Activated CD8-positive, alpha-beta T cell treated with anti-CD3 and anti-CD28 coated beads, Interleukin-2, amount 10 ng/mL, durations not matched to agents 7 days and 5 days (primary cell): ENCODE measurements at regions not wholly inside any gene's neighbourhood (a gene's known extent, or its start where the extent isn't known, plus 50 kb on each side); places are given as distances from the start of the nearest gene placed in this dataset.

Experiments used
- ATAC-seq: fragments of 150-1000 bp; cut with Tn5 transposase; one replicate; pipeline ENCODE4 v1.10.0; 2021; ENCODE audit warnings: moderate library complexity
- CTCF ChIA-PET: fragments of 350-600 bp; sonication (Branson Sonifier 250); formaldehyde crosslinking; loops from one replicate; lab custom pipeline; 2021; ENCODE audit warnings: antibody characterized with exemption; lab: Charles Lee
- POLR2A ChIA-PET: fragments of 350-600 bp; sonication (Branson Sonifier 250); formaldehyde crosslinking; loops from one replicate; lab custom pipeline; 2021; ENCODE audit warnings: antibody characterized with exemption; lab: Charles Lee
- DNase-seq: peaks from one replicate; pipeline ENCODE4 v3.0.0-alpha.2; 2020
- H3K27ac Mint-ChIP-seq: one replicate; pipeline ENCODE4 v1.8.0; 2021; ENCODE audit warnings: mild to moderate bottlenecking, mixed read lengths
- H3K27me3 Mint-ChIP-seq: one replicate; pipeline ENCODE4 v1.8.0; 2021; ENCODE audit warnings: low read depth, mixed read lengths
- H3K36me3 Mint-ChIP-seq: one replicate; pipeline ENCODE4 v1.8.0; 2021; ENCODE audit warnings: low read depth, mixed read lengths
- H3K4me1 Mint-ChIP-seq: one replicate; pipeline ENCODE4 v1.8.0; 2021; ENCODE audit warnings: low read depth, mixed read lengths
- H3K4me3 Mint-ChIP-seq: one replicate; pipeline ENCODE4 v1.8.0; 2021; ENCODE audit warnings: mild to moderate bottlenecking, mixed read lengths
- H3K9me3 Mint-ChIP-seq: one replicate; pipeline ENCODE4 v1.8.0; 2022; ENCODE audit warnings: mixed read lengths; ENCODE audit not compliant: insufficient read depth

GRCh38 chr5:29240379-29240778 lies 1953.1 kb upstream of the CDH6 start:
- H3K4me3 Mint-ChIP-seq: no peak overlapping the region
- no peaks in the 10 kb centered on the region for H3K4me1 Mint-ChIP-seq
- POLR2A ChIA-PET: no interaction called here
- H3K27me3 Mint-ChIP-seq: no peaks in the 10 kb centered on the region
- DNase-seq: no peak
- no peak overlapping the region for H3K27ac Mint-ChIP-seq
- peaks cover 14% of the 10 kb centered on the region for H3K9me3 Mint-ChIP-seq
- ATAC-seq: no peak
- CTCF ChIA-PET: no interaction called here
- no peaks in the 10 kb centered on the region for H3K36me3 Mint-ChIP-seq

- Mint-ChIP-seq H3K4me1 (no peaks in the 10 kb centered on the region), H3K27me3 (no peaks in the 10 kb centered on the region), H3K4me3 (no peak overlapping the region), H3K27ac (no peak overlapping the region), H3K9me3 (peaks cover 13% of the 10 kb centered on the region), H3K36me3 (no peaks in the 10 kb centered on the region)
- CTCF ChIA-PET: no interaction called here
- POLR2A ChIA-PET: no interaction called here
- DNase-seq (no peak), ATAC-seq (no peak)
These were observed 1953.9 kb upstream of the CDH6 start for GRCh38 chr5:29239606-29240005.

DNA sequence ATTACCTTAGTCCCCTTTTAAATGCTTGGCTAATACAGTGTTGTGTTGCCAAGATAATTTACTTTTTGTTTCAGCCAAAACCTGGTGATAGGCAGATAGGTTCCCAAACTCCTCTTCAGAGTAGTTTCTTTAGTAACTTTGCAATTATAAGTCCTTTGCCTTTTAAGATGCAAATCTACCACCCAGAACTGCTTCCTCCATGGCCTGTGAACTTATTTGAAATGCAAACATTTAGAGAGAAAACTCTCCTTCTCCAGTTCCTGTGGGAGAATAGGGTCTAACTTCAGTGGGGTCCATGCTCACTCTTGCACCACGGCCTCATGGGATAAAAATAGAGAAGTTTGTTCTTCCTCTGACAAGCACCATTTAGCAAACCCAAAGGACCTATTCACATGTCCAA lies 1955.4 kb upstream of the CDH6 start:
- no peaks in the 10 kb centered on the region for H3K27me3 Mint-ChIP-seq
- H3K27ac Mint-ChIP-seq: no peak overlapping the region
- H3K36me3 Mint-ChIP-seq: no peaks in the 10 kb centered on the region
- H3K9me3 Mint-ChIP-seq: peaks cover 13% of the 10 kb centered on the region
- ChIA-PET POLR2A (no interaction called here), CTCF (no interaction called here)
- H3K4me3 Mint-ChIP-seq: no peak overlapping the region
- no peaks in the 10 kb centered on the region for H3K4me1 Mint-ChIP-seq
- DNase-seq: no peak
- ATAC-seq: no peak

GRCh38 chr5:29231154-29231553 lies 1962.3 kb upstream of the CDH6 start:
- H3K36me3 Mint-ChIP-seq: no peaks in the 10 kb centered on the region
- no peak overlapping the region for H3K4me3 Mint-ChIP-seq
- ChIA-PET POLR2A (no interaction called here), CTCF (no interaction called here)
- DNase-seq: no peak
- no peak for ATAC-seq
- H3K4me1 Mint-ChIP-seq: no peaks in the 10 kb centered on the region
- H3K27me3 Mint-ChIP-seq: no peaks in the 10 kb centered on the region
- no peak overlapping the region for H3K27ac Mint-ChIP-seq
- H3K9me3 Mint-ChIP-seq: peaks cover 7% of the 10 kb centered on the region

DNA sequence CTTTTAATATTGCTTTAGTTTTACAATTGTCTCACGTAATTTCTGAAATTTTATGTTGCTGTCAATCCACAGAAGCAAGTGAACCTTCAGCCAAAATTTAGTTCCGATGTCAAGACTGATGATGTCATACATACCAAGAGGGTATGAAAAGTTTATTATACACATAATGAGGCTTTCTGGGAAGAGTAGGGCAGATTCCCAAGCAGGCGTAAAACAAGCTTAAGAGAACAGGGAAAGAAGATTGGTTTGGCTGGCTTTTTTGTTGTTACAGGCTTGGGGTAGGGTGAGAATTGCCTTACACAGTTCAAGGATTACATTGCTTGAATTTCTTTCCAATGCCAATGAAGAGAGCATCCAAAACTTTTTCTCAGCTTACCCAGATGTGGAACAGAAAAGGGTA lies 1962.9 kb upstream of the CDH6 start:
- ChIA-PET CTCF (no interaction called here), POLR2A (no interaction called here)
- H3K36me3 Mint-ChIP-seq: no peaks in the 10 kb centered on the region
- DNase-seq (no peak), ATAC-seq (no peak)
- no peaks in the 10 kb centered on the region for H3K27me3 Mint-ChIP-seq
- H3K4me3 Mint-ChIP-seq: no peak overlapping the region
- no peak overlapping the region for H3K27ac Mint-ChIP-seq
- H3K9me3 Mint-ChIP-seq: peaks cover 7% of the 10 kb centered on the region
- no peaks in the 10 kb centered on the region for H3K4me1 Mint-ChIP-seq

DNA sequence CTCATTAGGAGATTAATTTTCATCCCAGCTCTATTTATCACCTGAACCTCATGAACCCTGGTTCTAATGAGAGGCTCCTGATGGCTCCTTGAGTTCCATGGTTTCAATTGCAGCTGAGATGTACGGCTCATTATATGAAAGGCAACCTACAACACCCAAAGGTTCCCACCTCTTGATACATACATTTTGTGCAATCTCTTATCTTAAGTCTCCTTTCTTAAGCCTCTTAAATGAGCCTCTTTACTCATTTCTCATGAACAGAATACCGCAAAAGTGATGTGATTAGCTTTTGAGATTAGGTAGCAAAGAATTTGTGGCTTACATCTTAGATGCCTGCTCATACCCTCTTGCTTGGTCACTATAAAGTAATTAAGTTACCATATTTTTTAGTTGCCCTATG lies 1964.0 kb upstream of the CDH6 start:
- H3K9me3 Mint-ChIP-seq: peaks cover 8% of the 10 kb centered on the region
- POLR2A ChIA-PET: no interaction called here
- H3K27me3 Mint-ChIP-seq: no peaks in the 10 kb centered on the region

DNA sequence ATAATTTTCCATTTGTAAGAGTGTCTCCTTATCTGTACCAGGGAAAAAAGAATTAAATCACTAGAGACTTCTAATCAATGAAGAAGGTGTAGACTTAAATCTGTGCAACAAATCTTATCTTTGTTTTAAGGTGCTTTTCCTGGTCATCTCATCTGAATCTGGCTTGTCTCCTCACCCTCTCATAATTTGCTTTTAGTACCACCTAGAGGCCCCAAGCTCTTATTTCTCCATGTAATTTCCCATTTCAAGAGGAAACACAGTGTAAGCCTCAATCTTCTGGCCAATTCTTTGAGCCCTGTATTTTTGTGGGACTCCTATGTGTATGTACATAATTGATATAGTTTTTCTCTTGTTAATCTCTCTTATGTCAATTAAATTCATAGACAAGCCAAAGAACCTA lies 1975.3 kb upstream of the CDH6 start:
- H3K27ac Mint-ChIP-seq: no peak overlapping the region
- POLR2A ChIA-PET: no interaction called here
- peaks cover 12% of the 10 kb centered on the region for H3K9me3 Mint-ChIP-seq
- H3K4me3 Mint-ChIP-seq: no peak overlapping the region
- H3K4me1 Mint-ChIP-seq: no peaks in the 10 kb centered on the region
- CTCF ChIA-PET: no interaction called here
- DNase-seq (no peak), ATAC-seq (no peak)
- H3K36me3 Mint-ChIP-seq: no peaks in the 10 kb centered on the region
- H3K27me3 Mint-ChIP-seq: no peaks in the 10 kb centered on the region

More for the DNA sequence above, 1964.0 kb upstream of the CDH6 start:
- no peak for ATAC-seq
- Mint-ChIP-seq H3K36me3 (no peaks in the 10 kb centered on the region), H3K4me3 (no peak overlapping the region), H3K4me1 (no peaks in the 10 kb centered on the region), H3K27ac (no peak overlapping the region)
- DNase-seq: no peak
- CTCF ChIA-PET: no interaction called here

DNA sequence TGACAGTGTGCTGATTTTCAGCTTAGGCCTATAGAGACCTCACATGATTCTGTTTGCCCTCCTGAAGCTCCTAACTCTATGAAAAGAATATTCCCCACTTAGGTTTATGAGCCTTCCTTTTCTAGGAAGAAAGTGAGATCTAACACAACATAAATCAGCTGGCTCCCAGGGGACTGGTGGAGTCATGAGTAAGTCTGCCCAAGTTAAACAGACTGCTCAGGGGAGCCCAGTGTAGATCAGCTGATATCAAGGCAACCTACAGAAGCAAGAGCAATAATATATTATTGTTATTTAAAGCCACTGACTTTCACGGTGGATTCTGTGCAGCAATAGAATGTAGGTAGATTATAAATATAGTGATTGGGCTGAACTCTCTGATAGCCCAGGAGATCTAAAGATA lies 1978.6 kb upstream of the CDH6 start:
- Mint-ChIP-seq H3K27ac (no peak overlapping the region), H3K27me3 (no peaks in the 10 kb centered on the region), H3K36me3 (no peaks in the 10 kb centered on the region), H3K9me3 (peaks cover 12% of the 10 kb centered on the region), H3K4me1 (no peaks in the 10 kb centered on the region), H3K4me3 (no peak overlapping the region)
- CTCF ChIA-PET: no interaction called here
- no peak for ATAC-seq
- DNase-seq: no peak
- POLR2A ChIA-PET: no interaction called here

GRCh38 chr5:29213475-29213874 lies 1980.0 kb upstream of the CDH6 start:
- no peak for DNase-seq

DNA sequence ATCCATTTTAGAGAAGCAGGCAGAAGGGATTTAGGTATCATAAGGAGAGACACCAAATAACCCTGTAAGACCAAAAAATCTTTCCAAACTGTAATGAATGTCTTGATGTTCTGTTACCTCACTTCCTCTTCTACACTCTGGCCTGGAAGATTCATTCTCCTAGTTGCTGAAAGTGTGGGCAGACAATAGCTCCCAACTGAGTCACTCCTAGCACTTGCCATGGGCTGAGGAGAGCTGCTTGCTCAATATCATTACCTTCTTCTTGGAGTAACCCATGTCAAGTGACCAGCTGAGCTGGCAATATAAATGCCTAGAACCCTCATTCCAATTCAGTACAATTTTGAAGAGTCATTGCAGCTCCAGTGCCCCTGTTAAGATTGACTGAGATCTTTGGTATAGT lies 1985.5 kb upstream of the CDH6 start:
- POLR2A ChIA-PET: no interaction called here
- Mint-ChIP-seq H3K4me3 (no peak overlapping the region), H3K27me3 (no peaks in the 10 kb centered on the region), H3K9me3 (peaks cover 9% of the 10 kb centered on the region), H3K27ac (no peak overlapping the region), H3K36me3 (no peaks in the 10 kb centered on the region), H3K4me1 (no peaks in the 10 kb centered on the region)
- CTCF ChIA-PET: no interaction called here
- DNase-seq (no peak), ATAC-seq (no peak)

More at GRCh38 chr5:29213475-29213874, 1980.0 kb upstream of the CDH6 start:
- no peak for ATAC-seq
- Mint-ChIP-seq H3K27me3 (no peaks in the 10 kb centered on the region), H3K27ac (no peak overlapping the region), H3K4me1 (no peaks in the 10 kb centered on the region), H3K9me3 (peaks cover 13% of the 10 kb centered on the region), H3K36me3 (no peaks in the 10 kb centered on the region), H3K4me3 (no peak overlapping the region)
- ChIA-PET CTCF (no interaction called here), POLR2A (no interaction called here)

- H3K4me3 Mint-ChIP-seq: no peak overlapping the region
- POLR2A ChIA-PET: no interaction called here
- peaks cover 3% of the 10 kb centered on the region for H3K9me3 Mint-ChIP-seq
- no peak overlapping the region for H3K27ac Mint-ChIP-seq
- no peaks in the 10 kb centered on the region for H3K27me3 Mint-ChIP-seq
- no peaks in the 10 kb centered on the region for H3K36me3 Mint-ChIP-seq
- CTCF ChIA-PET: no interaction called here
- H3K4me1 Mint-ChIP-seq: no peaks in the 10 kb centered on the region
- DNase-seq: no peak
- ATAC-seq: no peak
These were observed 1990.4 kb upstream of the CDH6 start for GRCh38 chr5:29203049-29203448.

DNA sequence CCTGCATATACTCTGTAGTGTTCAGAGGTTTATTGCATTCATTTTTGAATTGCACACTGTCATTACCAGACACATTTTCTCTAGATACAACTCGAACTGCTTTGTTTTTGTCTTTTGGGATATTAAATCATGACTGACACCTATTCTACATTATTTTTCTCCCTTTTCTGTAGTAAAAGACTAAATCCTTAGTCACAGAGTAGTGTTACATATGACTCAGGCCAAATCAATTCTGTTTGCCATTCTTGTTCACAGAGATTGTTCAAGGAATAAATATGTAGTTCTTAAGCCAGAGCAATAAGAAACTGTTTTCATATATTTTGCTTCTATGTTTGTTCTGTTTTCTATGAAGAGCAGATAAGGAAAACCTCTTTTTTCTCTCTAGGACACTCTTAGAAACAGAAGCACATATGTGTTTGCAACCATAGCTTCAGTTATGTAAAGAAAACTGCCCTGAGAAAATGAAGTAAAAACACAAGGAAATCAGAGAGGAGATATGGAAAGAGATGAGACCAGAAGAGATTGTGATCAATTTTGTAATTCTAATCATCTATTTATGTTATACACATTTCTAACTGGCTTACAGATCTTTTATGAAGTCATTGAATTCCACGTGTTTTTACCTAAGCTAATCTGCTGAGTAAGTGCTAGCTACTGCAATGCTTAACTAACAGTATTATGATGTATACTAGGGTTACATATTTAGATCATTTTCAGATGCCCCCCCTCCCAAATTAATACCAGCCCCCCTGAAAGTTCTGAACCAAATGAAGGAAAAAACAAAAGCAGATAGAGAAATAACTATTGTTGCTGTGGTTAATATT lies 1995.6 kb upstream of the CDH6 start:
- ATAC-seq: no peak
- ChIA-PET POLR2A (no interaction called here), CTCF (no interaction called here)
- Mint-ChIP-seq H3K27ac (no peak overlapping the region), H3K36me3 (no peaks in the 10 kb centered on the region), H3K4me3 (no peak overlapping the region), H3K27me3 (no peaks in the 10 kb centered on the region), H3K4me1 (no peaks in the 10 kb centered on the region), H3K9me3 (no peaks in the 10 kb centered on the region)
- DNase-seq: no peak

- Mint-ChIP-seq H3K4me3 (no peak overlapping the region), H3K36me3 (no peaks in the 10 kb centered on the region), H3K27ac (no peak overlapping the region), H3K9me3 (no peaks in the 10 kb centered on the region), H3K4me1 (no peaks in the 10 kb centered on the region), H3K27me3 (no peaks in the 10 kb centered on the region)
- no peak for DNase-seq
- ChIA-PET POLR2A (no interaction called here), CTCF (no interaction called here)
- no peak for ATAC-seq
These were observed 1999.5 kb upstream of the CDH6 start for GRCh38 chr5:29193972-29194371.
